ENCODE measurements at regions not wholly inside any gene's neighbourhood (a gene's known extent, or its start where the extent isn't known, plus 50 kb on each side); places are given as distances from the start of the nearest gene placed in this dataset.

DNA sequence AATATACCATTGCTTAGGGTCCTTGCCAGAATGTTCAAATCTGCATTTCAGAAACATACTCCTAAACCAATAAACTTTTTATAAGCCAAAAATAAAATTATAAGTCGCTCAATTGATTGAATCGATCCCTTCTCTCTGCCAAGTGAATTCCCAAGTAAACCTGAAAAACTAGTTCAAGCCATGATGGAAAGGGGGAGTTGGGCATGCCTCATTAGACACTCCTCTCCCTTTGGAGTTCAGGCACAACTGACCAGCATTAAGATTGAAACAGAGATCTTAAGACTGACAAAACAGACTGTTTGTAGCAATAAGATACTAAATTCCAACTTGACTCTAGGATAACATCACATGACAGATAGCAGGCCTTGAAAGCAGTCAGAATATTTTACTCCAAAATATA lies 113.7 kb upstream of the RASGRP1 start:
- no peak for TF ChIP-seq EZH2phosphoT487 (IDR thresholded peaks at IDR 0.05; ENCODE audit: low read depth)
- no peak for TF ChIP-seq CTCF (IDR thresholded peaks at IDR 0.05; ENCODE audit: low read depth, low read length)

Measured in OCI-LY3 (cell line).